GM13977 (cell line): ENCODE measurements at regions not wholly inside any gene's neighbourhood (a gene's known extent, or its start where the extent isn't known, plus 50 kb on each side); places are given as distances from the start of the nearest gene placed in this dataset.

ENCODE experiments used
- DNase-seq: peaks from one replicate; pipeline ENCODE4 v3.0.0; 2012; ENCODE audit warnings: low spot score
- in situ Hi-C: fragments of 300-500 bp; cut with MboI; formaldehyde crosslinking; loops from one replicate; pipeline ENCODE4 v1.12.0; 2022; ENCODE audit warnings: low sequenced_read_pairs, low pct_unique_long_range_greater_than_20kb, mixed read lengths, inconsistent platforms; ENCODE audit not compliant: unreplicated experiment
- TF ChIP-seq, protein P1 (sequence below): IDR thresholded peaks from 2 replicates; pipeline ENCODE4 v1.5.1; 2012; ENCODE audit warnings: mild to moderate bottlenecking, control low read depth; ENCODE audit not compliant: insufficient read depth; ENCODE audit errors: extremely low read depth, missing control alignments

DNA sequence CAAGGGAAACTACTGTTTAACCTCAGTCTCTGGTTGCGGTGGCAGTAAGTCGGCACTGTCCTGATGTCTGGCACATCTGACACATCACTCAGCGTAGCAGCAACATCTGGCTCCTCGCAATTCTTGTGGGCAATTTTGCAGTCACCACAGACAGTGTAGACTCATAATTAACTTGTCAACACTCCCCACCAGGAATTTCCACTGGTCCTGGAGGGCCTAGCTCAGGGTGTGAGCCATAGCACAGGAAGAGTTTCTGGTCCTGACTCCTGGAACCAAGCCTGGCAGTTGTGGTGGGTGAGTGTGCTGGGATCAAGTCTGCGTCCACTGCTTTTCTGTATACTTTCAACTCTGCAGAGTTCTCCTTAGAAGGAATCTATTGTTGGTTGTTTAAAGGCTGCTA is 209.7 kb downstream of the SNX19 start:
- in situ Hi-C loops = no loop called here
- TF ChIP-seq, protein P1, sequence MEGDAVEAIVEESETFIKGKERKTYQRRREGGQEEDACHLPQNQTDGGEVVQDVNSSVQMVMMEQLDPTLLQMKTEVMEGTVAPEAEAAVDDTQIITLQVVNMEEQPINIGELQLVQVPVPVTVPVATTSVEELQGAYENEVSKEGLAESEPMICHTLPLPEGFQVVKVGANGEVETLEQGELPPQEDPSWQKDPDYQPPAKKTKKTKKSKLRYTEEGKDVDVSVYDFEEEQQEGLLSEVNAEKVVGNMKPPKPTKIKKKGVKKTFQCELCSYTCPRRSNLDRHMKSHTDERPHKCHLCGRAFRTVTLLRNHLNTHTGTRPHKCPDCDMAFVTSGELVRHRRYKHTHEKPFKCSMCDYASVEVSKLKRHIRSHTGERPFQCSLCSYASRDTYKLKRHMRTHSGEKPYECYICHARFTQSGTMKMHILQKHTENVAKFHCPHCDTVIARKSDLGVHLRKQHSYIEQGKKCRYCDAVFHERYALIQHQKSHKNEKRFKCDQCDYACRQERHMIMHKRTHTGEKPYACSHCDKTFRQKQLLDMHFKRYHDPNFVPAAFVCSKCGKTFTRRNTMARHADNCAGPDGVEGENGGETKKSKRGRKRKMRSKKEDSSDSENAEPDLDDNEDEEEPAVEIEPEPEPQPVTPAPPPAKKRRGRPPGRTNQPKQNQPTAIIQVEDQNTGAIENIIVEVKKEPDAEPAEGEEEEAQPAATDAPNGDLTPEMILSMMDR = no peak

DNA sequence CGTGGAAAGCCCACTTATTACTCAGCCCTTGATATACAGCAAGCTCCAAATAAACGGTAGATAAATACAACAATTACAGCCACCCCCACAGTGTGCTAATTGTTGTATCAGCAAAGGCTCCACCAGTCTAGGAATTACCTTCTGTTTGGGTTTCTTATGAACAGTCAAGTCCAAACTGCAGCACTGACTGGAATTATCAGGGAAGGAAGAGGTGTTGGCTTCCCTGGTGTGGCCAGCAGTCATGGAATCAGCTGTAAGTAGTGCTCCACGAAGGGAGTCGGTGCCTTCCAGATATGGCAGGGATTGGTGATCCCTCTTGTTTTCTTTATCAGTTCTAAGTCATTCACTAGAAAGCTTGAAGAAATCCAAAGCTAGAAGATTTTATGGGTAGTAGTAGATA is 209.1 kb downstream of the SNX19 start:
- in situ Hi-C loops = no loop called here
- TF ChIP-seq, protein P1 = no peak
- no peak for DNase-seq

More for the DNA sequence above, 209.7 kb downstream of the SNX19 start:
- no peak for DNase-seq

DNA sequence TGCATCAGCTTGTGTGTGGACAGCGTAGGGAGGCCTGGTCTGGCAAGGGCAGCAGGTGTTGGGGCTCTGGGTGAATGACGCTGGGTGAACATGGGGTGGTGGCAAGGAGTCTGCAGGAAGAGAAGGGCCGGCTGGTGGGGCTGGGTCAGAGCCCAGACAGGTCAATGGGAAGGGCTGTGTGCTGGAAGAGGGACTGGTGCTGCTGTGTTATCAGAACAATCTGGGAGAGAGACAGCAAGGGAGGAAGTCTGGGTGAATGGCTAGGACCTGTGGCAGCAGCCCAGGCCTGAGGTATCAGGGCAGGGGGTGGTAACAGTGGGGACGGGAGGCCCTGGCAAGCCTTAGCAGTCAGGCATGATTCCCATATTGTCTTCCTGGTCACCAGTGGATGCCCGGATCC is 206.7 kb downstream of the SNX19 start:
- TF ChIP-seq, protein P1 = no peak
- DNase-seq = no peak
- in situ Hi-C loops = no loop called here

GRCh38 chr11:130710021-130710420 is 206.3 kb downstream of the SNX19 start:
- TF ChIP-seq, protein P1 = no peak
- DNase-seq = no peak
- in situ Hi-C loops = no loop called here

DNA sequence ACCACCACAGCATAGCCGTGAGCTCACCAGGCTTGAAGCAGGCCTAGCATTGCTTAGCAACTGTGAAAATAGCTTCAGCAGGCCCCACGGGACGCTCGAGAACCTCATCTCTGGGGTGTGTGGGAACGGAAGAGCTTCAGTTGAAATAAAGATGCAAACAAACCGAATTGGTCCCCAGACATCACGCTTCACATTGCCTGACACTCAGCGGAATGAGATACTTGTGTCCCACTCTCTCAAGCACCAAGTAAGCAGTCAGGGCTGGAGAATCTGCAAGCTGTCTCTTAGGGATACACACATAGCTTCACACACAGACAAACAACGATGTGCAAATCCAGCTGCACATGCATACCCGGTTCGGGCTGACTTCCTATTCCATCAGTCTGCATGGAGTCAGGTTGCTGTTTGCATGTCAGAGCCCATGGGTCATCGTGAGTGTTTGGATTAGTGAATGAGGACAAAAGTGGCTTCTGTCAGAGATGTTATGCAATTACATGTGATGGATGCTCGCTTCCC is 205.7 kb downstream of the SNX19 start:
- TF ChIP-seq, protein P1 = no peak
- DNase-seq = no peak
- in situ Hi-C loops = no loop called here

- in situ Hi-C loops = no loop called here
- no peak for DNase-seq
- TF ChIP-seq, protein P1 = no peak
These were observed 205.1 kb downstream of the SNX19 start for GRCh38 chr11:130711193-130711592.

DNA sequence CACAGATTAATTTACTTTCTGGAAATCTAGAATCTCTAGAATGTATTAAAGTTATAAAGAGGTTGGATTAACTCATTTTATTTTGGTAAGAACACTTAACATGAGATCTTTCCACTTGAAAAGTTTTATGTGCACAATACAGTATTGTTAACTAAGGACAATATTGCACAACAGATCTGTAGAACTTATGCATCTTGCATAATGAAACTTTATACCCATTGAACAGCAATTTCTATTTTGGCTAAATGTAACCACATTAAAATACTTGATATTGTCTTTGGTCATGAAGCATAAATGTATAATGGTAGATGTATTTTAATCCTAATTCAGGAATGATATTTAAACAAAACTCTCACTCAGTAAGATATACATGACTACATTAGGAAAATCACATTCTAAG is 203.8 kb downstream of the SNX19 start:
- TF ChIP-seq, protein P1 = no peak
- in situ Hi-C loops = no loop called here
- DNase-seq = no peak
